ENCODE measurements at regions not wholly inside any gene's neighbourhood (a gene's known extent, or its start where the extent isn't known, plus 50 kb on each side); places are given as distances from the start of the nearest gene placed in this dataset.

DNA sequence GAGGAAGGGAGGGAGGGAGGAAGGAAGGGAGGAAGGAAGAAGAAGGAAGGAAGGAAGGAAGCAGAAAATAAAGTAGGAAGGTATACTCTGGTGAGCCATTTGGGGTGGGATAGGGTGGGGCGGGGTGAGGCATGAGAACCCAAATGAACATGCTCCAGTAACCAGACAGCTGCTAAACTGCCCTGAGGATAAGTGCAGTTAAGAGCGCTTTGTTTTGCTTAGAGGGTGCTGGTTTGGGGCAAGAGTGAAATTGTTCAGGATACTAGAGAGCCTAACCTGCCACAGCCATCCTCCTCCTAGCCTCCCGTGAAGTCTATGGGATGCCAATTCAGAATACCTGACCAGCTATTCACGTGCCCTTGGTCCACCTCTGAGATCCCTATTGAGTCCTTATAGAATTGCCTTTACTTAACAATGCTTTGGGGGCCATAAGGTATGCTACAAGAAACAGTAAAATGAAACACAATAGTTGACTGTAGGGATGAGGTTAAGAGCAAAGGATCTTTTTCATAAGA, 59.0 kb upstream of the ATF3 start:
- TF ChIP-seq CTCF (IDR thresholded peaks at IDR 0.05) = no peak
- no peak for TF ChIP-seq ZFX (IDR thresholded peaks at IDR 0.05; ENCODE audit: borderline replicate concordance)
- H3K27ac ChIP-seq = no peak overlapping the region

- no peak overlapping the region for H3K27ac ChIP-seq
- TF ChIP-seq ZFX (IDR thresholded peaks at IDR 0.05; ENCODE audit: borderline replicate concordance) (no peak), CTCF (IDR thresholded peaks at IDR 0.05) (no peak)
Measured at GRCh38 chr1:212551929-212552328, 56.6 kb upstream of the ATF3 start.

GRCh38 chr1:212553676-212554075, 54.9 kb upstream of the ATF3 start:
- no peak overlapping the region for H3K27ac ChIP-seq
- TF ChIP-seq CTCF (IDR thresholded peaks at IDR 0.05) (no peak), ZFX (IDR thresholded peaks at IDR 0.05; ENCODE audit: borderline replicate concordance) (no peak)

DNA sequence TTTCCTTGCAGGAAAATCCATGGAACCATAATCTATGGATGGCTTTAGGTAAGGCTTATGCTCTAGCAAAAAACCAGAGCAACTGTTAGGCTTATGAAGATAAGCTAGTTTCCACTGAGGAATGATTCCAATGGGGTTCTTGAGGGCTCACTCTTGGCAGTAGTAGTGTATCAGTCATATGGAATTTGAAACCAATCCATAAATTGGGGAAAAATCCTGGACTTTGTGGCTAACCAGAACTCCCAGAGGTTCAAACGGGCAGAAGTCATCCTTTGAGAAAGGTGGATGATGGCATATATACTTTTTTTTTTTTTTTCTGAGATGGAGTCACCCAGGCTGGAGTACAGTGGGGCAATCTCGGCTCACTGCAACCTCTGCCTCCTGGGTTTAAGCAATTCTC, 54.2 kb upstream of the ATF3 start:
- no peak for TF ChIP-seq ZFX (IDR thresholded peaks at IDR 0.05; ENCODE audit: borderline replicate concordance)
- TF ChIP-seq CTCF (IDR thresholded peaks at IDR 0.05) = no peak
- no peak overlapping the region for H3K27ac ChIP-seq

- no peak overlapping the region for H3K27ac ChIP-seq
- TF ChIP-seq CTCF (IDR thresholded peaks at IDR 0.05) (no peak), ZFX (IDR thresholded peaks at IDR 0.05; ENCODE audit: borderline replicate concordance) (no peak)
Measured at GRCh38 chr1:212555426-212555825, 53.1 kb upstream of the ATF3 start.

GRCh38 chr1:212556822-212557549, 51.6 kb upstream of the ATF3 start:
- TF ChIP-seq CTCF (IDR thresholded peaks at IDR 0.05) (no peak), ZFX (IDR thresholded peaks at IDR 0.05; ENCODE audit: borderline replicate concordance) (no peak)
- no peak overlapping the region for H3K27ac ChIP-seq
